ENCODE measurements at regions not wholly inside any gene's neighbourhood (a gene's known extent, or its start where the extent isn't known, plus 50 kb on each side); places are given as distances from the start of the nearest gene placed in this dataset.
"Not testable (repeated sequence)": the region's sequence is repeated elsewhere in the genome, so short reads cannot be mapped to it uniquely, and the experiment has no call there.

GRCh38 chr15:70526221-70526973 is 237.0 kb downstream of the UACA start:
- no peak for DNase-seq

- no peak for DNase-seq
These were observed 237.8 kb downstream of the UACA start for GRCh38 chr15:70525551-70525950.

- DNase-seq = no peak
These were observed 238.9 kb downstream of the UACA start for GRCh38 chr15:70524470-70524869.

DNA sequence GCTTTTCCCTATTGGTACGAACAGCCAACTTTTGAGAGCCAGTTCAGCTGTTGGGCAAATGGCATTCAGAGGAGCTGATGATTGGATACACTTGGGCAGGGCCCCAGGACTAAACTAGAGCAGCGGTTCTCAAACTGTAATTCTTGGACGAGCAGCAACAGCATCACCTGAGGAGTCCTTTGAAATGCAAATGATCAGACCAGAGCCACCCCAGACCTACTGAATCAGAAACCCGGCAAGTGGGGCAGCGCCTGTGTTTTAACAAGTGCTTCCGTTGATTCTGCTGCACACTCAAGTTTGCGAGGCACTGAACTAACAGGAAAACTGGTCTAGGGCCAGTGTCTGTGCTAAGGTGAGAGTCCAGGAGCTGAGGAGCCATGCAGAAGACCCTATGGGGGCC is 239.7 kb downstream of the UACA start:
- DNase-seq = no peak

- no peak for DNase-seq
These were observed 240.2 kb downstream of the UACA start for GRCh38 chr15:70523192-70523591.

- no peak for DNase-seq
These were observed 240.9 kb downstream of the UACA start for GRCh38 chr15:70522323-70522966.

GRCh38 chr15:70521576-70522322 is 241.6 kb downstream of the UACA start:
- no peak for DNase-seq

DNA sequence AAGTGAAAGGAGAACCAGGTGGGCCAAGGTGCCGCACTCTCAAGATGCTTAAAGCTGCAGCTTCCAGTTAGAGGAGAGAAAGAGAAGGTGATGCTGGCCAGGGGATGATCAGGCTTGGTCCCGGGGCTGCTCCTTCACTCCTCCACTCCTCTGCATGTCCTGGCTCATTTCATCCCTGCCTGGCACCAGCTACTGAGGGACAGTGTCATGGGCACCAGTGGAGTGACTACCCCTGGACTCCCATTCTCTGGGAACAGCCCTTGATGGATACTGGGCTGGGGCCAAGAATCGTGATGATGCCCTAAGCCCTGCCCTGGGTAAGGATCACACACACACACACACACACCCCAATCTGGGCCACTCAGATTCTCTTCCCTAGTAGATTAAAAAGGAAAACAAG is 243.7 kb downstream of the UACA start:
- DNase-seq = no peak

- DNase-seq = no peak
These were observed 244.4 kb downstream of the UACA start for GRCh38 chr15:70519004-70519365.

DNA sequence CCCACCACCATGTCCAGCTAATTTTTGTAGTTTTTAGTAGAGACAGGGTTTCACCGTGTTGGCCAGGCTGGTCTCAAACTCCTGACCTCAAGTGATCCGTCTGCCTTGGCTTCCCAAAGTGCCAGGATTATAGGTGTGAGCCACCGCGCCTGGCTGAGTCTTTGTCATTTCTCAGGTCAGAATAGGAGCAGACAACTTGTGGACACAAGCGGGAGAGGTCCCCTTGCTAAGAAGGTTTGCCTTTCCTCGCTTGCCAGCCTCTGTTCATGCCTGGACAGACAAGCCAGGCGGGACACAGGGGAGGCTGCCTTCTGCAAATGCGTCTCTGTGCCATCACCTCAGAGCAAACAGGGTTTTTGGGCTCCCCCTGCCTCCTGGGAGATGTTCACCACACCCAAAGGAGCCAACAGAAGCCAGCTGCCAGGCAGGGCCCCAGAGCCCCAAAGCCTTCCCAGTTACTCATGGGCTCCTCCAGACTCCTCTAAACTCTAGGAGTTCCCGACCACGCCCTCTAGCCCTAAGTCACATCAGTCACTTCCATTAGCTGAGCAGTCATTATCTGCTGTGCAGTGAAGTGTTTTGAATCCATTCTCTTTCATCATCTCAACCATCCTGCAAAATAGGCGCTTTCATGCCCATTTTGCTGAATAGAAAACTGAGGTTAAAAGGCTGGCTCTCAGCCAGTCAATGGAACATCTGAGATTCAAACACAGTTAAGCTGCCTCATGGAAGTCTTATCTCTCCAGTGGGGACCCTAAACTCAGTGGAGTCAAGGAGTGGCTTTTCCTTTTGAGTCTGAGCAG is 245.0 kb downstream of the UACA start:
- no peak for DNase-seq

DNA sequence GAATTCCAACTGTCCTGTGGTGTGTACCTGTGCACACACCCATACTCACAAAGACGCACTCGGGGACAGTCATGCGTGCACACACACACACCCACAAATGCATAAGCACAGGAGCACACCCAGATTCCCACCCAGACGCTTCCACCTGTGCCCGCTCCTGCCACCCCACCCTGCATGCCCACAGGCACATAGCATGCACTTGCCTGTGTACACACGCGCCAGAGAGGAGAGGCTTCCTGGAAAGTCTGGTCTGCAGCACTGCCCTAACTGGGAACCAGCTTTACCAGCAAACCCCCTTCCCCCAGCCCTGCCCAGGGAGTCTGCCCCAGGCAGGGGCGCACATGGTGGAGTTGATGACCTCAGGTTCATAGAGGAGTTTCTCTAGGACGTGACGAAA is 246.2 kb downstream of the UACA start:
- no peak for DNase-seq

- no peak for DNase-seq
These were observed 246.8 kb downstream of the UACA start for GRCh38 chr15:70516408-70517193.

DNA sequence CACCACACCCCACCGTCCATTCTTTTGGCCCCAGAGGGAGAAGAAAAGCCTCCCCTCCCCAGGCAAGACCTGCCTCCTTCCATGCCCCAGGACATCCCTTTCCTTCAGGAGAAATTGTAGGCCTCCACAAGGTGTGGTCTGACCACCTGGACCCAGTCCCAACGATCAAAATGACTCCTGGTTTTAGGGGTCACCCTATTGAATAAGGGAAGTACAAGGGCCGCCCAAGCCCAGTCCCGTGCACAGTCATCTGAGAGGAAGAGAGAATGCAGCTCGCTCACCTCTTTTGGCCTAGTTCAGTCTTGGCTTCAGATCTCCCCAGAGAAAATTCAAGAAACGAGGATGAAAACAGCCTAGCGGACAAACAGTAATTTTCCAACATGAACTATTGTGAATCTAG is 249.1 kb downstream of the UACA start:
- no peak for DNase-seq

GRCh38 chr15:70513819-70514218 is 249.5 kb downstream of the UACA start:
- DNase-seq = no peak

GRCh38 chr15:70512772-70513362 is 250.5 kb downstream of the UACA start:
- DNase-seq = no peak

- DNase-seq = not testable (repeated sequence)
These were observed 251.3 kb downstream of the UACA start for GRCh38 chr15:70511972-70512587.

GRCh38 chr15:70510433-70510832 is 252.9 kb downstream of the UACA start:
- no peak for DNase-seq

DNA sequence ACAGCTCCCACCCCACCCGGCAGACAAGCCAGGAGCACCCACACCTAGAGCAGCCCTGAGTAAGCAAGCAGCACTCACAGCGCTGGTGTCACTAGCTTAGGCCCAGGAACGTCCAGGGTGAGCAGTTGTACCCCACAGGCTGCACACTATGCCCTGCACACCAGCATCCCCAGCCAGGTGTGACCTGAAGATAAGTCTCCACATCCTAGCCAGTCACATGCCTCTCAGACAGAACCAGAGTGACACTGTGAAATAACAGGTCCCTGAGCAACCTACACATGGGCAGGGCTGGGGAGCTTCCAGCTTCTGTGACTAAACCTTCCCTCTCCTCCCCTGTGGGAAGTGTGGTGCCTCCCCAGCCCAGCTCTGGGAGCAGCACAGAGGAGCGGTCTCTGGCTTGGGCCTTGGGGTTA is 253.6 kb downstream of the UACA start:
- no peak for DNase-seq

GRCh38 chr15:70509282-70509662 is 254.1 kb downstream of the UACA start:
- DNase-seq = no peak

GRCh38 chr15:70508561-70509281 is 254.6 kb downstream of the UACA start:
- DNase-seq = no peak
